ENCODE measurements at regions not wholly inside any gene's neighbourhood (a gene's known extent, or its start where the extent isn't known, plus 50 kb on each side); places are given as distances from the start of the nearest gene placed in this dataset.
"Not testable (repeated sequence)": the region's sequence is repeated elsewhere in the genome, so short reads cannot be mapped to it uniquely, and the experiment has no call there.

DNA sequence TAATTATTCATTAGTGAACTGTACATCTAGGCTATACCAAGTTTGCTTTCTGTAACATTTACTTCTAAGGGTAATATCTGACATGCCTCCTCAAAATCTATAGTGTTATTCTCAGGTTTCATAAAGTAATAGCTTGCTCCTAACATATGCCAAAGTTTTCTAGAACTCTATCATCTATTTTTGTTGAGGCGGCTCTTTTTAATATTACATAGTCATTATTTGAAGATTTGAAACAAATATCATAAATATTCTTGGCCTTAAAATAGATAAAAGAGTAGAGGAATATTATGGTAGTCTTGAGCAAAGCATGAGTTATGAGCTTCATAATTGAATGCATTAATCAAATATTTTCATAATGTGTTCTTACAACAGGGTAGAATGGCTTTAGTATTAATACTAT lies 327.2 kb upstream of the KCND2 start:
- DNase-seq (ENCODE audit: low spot score): no peak

DNA sequence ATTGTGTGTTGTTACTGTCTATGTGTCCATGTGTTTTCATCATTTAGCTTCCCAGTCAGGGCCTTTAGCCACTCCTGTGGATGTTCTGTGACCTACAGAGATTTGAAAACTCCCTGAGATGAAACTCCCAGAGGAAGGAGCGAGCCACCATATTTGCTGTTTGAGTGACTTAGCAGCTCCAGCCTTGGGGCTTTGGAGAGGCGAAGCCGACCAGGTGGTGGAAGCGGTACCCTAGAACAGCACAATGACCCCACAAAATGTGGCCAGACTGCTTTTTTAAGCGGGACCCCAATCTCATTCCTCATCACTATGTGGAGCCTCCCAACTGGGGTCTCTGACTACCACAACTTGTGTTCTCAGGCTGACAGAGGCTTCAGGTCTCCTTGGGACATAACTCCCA lies 323.9 kb upstream of the KCND2 start:
- DNase-seq (ENCODE audit: low spot score): no peak

DNA sequence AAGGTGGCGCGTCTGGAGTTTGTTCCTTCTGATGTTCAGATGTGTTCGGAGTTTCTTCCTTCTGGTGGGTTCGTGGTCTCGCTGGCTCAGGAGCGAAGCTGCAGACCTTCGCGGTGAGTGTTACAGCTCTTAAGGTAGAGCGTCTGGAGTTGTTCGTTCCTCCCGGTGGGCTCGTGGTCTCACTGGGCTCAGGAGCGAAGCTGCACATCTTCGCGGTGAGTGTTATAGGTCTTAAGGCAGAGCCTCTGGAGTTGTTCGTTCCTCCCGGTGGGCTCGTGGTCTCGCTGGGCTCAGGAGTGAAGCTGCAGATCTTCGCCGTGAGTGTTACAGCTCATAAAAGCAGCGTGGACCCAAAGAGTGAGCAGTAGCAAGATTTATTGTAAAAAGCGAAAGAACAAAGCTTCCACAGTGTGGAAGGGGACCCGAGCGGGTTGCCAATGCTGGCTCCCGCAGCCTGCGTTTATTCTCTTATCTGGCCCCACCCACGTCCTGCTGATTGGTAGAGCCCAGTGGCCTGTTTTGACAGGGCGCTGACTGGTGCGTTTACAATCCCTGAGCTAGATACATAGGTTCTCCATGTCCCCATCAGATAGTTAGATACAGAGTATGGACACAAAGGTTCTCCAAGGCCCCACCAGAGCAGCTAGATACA lies 322.5 kb upstream of the KCND2 start:
- DNase-seq (ENCODE audit: low spot score): not testable (repeated sequence)

DNA sequence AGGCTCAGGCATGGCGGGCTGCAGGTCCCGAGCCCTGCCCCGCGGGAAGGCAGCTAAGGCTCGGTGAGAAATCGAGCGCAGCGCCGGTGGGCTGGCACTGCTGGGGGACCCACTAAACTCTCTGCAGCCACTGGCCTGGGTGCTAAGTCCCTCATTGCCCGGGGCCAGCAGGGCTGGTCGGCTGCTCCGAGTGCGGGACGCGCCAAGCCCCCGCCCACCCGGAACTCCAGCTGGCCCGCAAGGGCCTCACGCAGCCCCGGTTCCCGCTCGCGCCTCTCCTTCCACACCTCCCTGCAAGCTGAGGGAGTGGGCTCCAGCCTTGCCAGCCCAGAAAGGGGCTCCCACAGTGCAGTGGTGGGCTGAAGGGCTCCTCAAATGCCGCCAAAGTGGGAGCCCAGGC lies 321.4 kb upstream of the KCND2 start:
- not testable (repeated sequence) for DNase-seq (ENCODE audit: low spot score)

DNA sequence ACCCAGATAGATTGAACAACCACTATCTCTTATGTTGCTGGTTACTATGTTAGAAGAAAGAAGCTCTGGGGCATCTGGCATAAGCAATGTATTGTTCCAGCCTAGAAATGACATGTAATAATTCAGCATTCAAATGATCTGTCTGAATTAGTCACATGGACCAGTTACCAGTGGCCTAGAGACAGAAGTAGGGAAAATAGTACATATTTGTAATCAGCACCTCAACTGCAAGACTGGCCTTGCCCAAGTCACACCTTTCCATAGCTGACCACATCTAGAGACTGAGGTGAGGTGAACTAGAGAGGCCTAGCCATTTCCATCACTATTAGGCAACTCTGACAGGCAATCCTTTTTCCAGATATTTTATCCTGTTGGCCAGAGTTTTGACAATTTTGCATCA lies 315.6 kb upstream of the KCND2 start:
- DNase-seq (ENCODE audit: low spot score): no peak

DNA sequence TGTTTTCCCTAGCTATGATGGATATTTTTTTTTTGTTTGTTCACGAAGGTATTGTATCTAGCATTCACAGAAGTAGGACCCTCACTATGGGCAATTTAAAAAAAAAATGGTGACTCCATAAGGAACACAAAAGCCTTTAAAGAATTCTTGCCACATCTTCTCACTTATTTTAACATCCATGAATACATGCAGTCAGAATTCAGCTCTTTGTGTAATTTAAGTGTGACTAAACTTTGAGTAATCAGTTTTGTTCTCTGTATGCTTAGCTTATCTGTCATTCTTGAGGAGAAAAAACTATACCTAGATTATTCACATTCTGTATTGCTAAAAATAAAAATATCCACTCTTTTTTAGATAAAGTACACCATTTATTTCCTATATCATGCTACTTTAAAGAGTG lies 313.2 kb upstream of the KCND2 start:
- peak; percentile 17 for DNase-seq (ENCODE audit: low spot score)

DNA sequence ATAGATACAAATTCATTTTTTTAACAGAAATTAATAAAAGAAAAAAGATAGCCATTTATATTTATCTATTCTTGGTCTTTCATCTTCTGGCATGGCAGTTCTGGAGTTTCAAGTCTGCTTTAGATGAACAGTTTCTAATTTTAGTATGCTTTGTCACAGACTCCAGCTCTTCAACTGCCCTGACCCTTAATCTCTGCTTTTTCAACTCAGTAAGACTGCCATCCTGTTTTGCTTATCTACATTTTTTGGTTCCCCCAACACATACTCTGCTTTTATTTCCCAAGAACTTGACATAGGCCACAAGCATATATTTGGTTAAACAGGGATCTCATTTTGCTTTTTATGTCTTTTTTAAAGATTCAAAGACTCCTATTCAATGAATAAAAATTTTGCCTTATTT lies 309.3 kb upstream of the KCND2 start:
- DNase-seq (ENCODE audit: low spot score): no peak

DNA sequence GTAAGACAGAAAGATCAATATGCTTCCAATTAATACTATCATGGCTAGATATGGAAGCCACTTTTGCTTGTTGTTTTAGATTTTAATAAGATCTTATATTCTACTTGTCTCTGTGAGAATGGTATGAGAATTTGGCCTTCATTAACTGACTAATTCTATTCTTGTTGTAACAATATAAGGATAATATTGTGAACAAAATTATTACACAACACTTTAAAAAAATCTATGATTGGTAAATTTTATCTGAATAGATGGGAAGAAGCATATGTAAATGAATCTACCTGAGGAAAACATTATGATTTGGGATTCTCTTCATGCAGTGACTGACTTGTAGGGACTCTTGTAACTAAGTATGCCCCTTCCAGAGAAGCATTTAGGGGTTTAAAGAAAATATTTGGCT lies 308.9 kb upstream of the KCND2 start:
- no peak for DNase-seq (ENCODE audit: low spot score)

DNA sequence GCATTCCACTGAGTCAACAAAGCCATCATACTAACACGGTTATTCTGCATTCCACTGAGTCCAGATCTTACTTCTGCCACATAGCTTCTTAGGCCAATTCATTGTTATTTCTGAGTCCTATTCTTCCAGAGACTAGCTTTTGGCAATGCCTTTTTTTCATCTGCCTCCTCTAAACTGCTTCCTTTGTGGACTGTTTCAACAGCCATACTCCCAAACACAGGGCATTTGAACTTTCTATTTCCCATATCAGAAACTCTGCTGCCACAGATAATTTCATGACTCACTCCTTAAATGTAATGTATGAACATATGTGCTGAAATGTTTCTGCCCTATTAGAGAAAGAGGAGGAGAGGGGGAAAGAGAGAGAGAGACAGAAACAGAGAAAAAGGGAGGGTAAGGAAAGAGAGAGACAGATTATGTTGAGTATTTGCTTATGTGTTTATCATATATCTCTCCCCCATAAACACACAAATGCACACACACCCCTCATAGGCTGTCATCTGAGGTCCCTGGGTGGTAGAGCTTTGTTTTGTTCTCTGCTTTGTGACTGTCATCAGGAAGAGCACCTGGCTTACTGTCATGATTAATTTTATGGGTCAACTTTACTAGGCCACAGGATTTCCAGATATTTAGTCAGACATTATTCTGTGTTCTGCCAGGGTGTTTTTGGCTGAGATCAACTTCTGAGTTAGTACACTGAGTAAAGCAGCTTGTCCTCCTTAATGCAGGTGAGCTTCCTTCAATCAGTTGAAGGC lies 308.0 kb upstream of the KCND2 start:
- DNase-seq (ENCODE audit: low spot score): peak; percentile 24

DNA sequence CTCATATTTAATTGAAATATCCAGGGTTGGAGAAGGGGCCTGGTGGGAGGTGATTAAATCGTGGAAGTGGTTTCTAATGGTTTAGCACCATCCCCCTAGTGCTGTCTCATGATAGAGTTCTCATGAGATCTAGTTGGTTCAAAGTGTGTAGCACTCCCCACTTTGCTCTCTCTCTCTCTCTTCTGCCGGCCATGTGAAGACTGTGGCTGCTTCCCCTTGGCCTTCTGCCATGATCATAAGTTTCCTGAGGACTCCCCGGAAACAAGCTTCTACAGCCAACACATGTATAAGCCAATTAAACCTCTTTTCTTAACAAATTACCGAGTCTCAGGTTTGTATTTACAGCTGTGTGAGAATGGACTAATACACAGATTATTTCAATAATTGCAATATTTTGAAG lies 305.8 kb upstream of the KCND2 start:
- DNase-seq (ENCODE audit: low spot score): no peak

DNA sequence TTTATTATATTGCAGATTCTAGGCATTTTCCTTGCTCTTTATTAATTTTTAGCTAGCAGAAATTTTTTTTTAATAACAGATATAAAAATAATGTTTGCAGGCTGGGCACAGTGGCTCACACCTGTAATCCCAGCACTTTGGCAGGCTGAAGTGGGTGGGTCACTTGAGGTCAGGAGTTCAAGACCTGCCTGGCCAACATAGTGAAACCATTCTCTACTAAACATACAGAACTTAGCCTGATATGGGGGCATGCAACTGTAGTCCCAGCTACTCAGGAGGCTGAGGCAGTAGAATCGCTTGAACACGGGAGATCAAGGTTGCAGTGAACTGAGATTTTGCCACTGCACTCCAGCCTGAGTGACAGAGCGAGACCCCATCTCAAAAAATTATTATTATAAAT lies 304.6 kb upstream of the KCND2 start:
- DNase-seq (ENCODE audit: low spot score): not testable (repeated sequence)

DNA sequence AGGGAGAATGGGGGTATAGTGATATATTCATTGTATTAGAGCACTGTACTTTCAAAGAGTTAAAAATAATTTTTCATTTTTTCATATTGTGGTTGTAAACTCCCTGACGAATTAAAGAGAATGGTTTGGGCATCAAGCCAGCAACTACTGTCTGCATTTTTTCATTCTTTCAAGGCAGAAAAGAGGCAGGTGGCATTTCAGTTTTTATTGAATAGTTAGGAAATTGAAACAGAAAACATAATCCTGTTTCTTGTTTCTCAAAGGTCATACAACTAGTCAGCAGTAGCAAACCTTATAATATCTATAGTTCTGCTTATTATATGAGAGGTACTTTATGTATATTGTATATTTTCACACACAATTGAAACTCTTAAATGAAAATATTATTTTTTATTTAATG lies 303.9 kb upstream of the KCND2 start:
- no peak for DNase-seq (ENCODE audit: low spot score)

DNA sequence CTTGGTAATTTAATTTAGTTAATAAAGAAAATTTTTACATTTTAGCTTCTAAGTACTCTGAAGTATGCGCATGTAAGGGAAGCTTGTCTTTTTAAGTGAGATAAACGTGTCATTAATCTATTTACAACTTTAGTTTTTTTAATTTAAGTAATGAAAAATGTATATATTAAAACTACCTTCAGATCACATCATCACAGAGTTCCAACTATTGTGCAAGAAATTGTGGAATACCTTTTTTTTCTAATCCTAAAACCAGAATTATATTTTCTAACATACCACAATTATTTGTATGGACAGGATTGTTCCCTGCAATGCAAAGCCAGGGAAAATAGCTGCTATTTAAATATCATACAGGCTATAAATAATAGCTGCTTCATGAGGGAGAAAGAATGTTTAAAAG lies 303.2 kb upstream of the KCND2 start:
- no peak for DNase-seq (ENCODE audit: low spot score)

DNA sequence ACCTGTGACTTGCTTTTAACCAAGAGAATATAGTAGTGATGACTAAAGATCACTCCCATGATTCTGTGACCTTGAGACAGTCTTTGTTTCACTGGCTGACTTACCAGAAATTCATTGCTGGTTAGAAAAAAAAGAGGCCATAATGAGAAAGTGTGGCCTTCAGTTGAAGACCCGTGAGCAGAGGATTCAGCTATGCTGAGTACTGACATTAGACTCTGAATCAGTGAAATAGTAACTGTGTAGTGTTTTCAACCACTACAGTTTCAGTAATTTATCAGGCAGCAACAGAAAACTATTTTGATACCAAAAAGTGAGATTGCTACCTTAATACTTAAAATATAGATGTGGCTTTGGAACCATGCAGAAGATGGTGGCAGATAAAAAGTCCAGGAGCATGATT lies 298.0 kb upstream of the KCND2 start:
- DNase-seq (ENCODE audit: low spot score): no peak

DNA sequence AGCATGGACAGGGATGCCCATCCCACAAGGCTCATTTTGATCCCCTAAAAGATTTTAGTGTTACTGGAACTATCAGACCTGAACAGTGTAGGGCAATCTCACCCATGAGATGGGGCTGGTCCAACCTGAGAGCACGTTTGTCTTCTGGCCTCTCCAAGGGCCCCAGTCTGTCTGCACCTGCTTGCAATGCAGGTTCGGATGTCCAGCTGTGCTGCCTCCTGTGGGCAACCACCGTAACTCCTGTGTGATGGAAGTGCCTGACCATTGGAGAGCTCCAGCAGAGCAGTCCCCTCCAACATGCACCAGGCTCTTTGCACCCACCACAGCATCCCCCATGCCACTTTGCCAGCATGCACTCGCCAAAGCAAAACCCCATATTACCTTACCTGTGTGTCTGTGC lies 290.1 kb upstream of the KCND2 start:
- no peak for DNase-seq (ENCODE audit: low spot score)

DNA sequence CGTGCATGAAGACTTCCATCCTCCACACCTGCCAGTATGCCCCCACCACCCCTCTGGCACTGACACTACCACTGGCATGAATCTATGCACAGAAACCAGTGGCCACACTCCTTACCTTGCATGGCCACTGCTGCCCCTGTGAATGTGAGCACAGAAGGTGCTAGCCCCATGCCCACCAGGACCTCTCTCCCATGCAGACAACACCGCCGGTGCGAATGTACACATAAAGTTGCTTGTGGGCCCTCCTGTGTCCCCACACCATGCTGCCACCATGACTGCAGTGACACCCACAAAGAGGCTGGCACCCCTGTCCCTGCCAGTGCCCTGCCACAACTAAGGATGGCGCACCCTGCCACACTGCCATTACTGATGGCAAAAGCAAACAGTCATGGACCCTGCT lies 289.5 kb upstream of the KCND2 start:
- DNase-seq (ENCODE audit: low spot score): no peak

DNA sequence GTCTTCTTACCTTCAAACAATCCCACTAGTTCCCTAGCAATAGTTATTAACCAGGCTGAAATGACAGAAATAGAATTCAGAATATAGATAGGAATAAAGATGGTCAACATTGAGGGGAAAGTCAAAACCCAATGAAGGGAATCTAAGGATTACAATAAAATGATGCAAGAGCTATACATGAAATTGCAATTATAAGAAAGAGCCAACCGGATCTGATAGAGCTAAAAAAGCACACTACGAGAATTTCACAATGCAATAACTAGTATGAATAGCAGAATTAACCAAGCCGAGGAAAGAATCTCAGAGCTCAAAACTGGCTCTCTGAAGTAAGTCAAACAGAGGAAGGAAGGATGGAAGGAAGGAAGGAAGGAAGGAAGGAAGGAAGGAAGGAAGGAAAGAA lies 288.7 kb upstream of the KCND2 start:
- no peak for DNase-seq (ENCODE audit: low spot score)

DNA sequence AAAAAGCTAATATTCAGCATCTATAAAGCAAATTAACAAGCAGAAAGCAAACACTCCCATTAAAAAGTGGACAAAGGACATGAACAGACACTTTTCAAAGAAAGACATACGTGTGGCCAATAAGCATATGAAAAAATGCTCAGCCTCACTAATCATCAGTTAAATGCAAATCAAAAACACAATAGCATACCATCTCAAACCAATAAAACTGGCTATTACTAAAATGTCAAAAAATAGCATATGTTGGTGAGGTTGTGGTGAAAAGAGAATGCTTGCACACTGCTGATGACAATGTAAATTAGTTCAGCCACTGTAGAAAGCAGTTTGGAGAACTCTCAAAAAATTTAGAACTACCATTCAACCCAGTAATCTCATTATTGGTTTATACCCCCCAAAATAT lies 284.6 kb upstream of the KCND2 start:
- DNase-seq (ENCODE audit: low spot score): no peak

DNA sequence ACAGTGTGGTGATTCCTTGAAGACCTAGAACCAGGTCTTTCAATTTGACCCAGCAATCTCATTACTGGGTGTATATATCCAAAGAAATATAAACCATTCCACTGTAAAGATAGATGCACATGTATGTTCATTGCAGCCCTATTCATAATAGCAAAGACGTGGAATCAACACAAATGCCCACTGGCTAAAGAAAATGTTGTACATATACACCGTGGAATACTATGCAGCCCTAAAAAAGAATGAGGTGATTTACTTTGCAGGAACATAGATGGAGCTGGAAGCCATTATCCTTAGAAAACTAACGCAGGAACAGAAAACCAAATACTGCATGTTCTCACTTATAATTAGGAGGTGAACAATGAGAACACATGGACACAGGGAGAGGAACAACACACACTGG lies 278.0 kb upstream of the KCND2 start:
- no peak for DNase-seq (ENCODE audit: low spot score)

DNA sequence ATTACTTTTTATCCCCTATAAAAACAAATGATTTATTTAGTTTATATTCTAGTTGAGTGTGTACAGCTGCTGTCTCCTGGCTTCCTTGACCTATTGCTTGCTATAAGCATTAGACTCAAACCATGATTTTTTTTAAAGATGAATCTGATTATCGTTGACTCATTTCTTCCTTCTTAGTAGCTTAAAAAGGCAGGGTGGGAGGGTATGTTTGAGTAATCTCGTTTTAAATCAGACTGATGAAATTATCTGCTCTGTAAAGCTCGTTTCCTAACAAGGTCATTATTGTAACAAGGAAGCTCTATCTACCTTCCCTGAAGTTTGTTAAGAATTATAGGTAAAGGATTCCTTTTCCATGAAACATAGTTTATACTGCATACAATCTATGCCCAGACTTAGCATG lies 276.3 kb upstream of the KCND2 start:
- DNase-seq (ENCODE audit: low spot score): no peak

DNA sequence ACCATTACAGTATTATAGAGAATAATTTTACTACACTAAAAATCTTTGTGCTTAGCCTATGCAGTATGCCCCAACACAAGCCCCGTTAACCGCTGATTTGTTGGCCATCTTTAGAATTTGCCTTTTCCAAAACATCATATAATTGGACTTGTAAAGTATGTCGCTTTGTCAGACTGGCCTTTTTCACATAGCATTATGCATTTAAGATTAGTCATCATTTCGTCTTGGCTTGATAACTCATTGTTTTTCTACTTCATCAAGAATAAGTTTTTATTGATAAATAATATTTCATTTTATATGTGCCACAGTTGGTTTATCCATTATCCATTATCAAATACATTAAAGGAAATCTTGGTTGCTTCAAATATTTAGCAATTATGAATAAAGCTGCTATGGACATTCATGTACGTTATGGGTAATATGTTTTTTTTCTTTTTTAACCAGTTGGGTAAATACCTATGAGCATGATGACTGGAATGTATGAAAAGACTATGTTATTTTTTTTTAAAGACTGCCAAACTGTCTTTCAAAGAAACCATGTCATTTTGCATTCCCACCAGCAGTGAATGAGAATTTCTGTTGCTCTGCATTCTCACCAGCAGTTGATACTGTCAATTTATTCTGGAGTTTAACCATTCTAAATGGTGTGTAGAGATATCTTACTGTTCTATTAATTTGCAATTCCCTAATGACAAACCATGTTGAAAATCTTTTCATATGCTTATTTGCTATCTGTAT lies 273.1 kb upstream of the KCND2 start:
- no peak for DNase-seq (ENCODE audit: low spot score)

DNA sequence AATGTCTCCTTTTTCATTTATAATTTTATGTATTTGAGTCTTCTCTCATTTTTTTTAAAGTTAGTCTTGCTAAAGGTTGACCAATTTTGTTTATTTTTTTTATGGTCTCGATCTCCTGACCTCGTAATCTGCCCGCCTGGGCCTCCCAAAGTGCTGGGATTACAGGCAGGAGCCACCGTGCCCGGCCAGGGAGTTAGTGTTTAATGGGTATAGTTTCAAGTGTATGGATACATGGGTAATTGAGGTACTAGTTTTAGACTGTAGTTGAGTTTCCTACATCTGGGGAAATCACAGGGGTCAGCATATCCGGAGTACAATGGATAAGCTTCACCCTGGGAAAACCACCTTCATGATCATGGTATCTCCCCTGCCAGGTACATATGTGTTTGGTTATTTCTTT lies 267.3 kb upstream of the KCND2 start:
- DNase-seq (ENCODE audit: low spot score): no peak

DNA sequence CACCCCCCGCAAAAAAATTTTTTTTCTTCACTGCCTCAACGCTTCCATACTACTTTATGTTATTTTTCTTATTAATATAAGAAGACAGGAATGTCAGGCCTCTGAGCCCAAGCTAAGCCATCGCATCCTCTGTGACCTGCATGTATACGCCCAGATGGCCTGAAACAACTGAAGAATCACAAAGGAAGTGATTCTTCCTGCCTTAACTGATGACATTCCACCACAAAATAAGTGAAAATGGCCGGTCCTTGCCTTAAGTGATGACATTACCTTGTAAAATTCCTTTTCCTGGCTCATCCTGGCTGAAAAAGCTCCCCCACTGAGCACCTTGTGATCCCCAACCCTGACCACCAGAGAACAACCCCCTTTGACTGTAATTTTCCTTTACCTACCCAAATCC lies 258.7 kb upstream of the KCND2 start:
- not testable (repeated sequence) for DNase-seq (ENCODE audit: low spot score)

All from kidney tubule cell (primary cell).